Gastrocnemius medialis (tissue), 4 donors: ENCODE measurements at regions not wholly inside any gene's neighbourhood (a gene's known extent, or its start where the extent isn't known, plus 50 kb on each side); places are given as distances from the start of the nearest gene placed in this dataset.

ENCODE experiments used
- POLR2A ChIP-seq, 2 donors: fragments of 450-650 bp; IDR thresholded peaks; one replicate each; pipeline ENCODE4 v1.6.1; 2017; ENCODE audit warnings: antibody characterized with exemption in 2 of 2, mild to moderate bottlenecking in 2 of 2, moderate library complexity in 2 of 2
- TF ChIP-seq, protein P1 (sequence below), 5 experiments: fragments of 450-650 bp in 3 of 5; fragments of 200-600 bp in 2 of 5; sonication (generic) in 2 of 5; IDR thresholded peaks in 4 of 5; conservative IDR thresholded peaks in 1 of 5; 1 replicate in 4 of 5; 2 replicates in 1 of 5; pipeline ENCODE4 v1.5.1; 2016 to 2019; ENCODE audit warnings: antibody characterized with exemption in 5 of 5, mild to moderate bottlenecking in 3 of 5, moderate library complexity in 3 of 5

DNA sequence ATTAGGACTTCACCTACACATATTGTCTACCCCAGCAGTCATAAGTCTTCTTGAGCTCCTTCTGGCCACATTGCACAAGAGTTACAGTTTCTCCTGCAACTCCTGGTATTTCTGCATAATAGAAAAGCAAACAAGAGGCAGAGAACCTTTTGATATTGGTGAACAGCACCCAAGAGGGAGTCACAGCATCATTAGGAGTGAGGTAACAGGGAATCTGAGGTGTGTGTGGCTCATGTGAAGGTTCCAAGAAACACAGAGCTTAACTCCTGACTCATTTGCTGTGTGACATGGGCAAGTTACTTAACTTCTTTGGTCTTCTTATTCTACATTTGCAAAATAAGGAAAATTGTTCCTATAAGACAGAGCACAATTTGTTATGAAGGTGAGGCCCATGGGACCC, 374.6 kb downstream of the INSC start:
- TF ChIP-seq POLR2A (IDR thresholded peaks at IDR 0.05), result no peak
- TF ChIP-seq, protein P1, sequence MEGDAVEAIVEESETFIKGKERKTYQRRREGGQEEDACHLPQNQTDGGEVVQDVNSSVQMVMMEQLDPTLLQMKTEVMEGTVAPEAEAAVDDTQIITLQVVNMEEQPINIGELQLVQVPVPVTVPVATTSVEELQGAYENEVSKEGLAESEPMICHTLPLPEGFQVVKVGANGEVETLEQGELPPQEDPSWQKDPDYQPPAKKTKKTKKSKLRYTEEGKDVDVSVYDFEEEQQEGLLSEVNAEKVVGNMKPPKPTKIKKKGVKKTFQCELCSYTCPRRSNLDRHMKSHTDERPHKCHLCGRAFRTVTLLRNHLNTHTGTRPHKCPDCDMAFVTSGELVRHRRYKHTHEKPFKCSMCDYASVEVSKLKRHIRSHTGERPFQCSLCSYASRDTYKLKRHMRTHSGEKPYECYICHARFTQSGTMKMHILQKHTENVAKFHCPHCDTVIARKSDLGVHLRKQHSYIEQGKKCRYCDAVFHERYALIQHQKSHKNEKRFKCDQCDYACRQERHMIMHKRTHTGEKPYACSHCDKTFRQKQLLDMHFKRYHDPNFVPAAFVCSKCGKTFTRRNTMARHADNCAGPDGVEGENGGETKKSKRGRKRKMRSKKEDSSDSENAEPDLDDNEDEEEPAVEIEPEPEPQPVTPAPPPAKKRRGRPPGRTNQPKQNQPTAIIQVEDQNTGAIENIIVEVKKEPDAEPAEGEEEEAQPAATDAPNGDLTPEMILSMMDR (IDR thresholded peaks at IDR 0.05 in 4 of 5, conservative IDR thresholded peaks at IDR 0.05 in 1 of 5), result no peak
